ENCODE measurements at regions not wholly inside any gene's neighbourhood (a gene's known extent, or its start where the extent isn't known, plus 50 kb on each side); places are given as distances from the start of the nearest gene placed in this dataset.

GRCh38 chr15:53059273-53060043 lies 269.3 kb upstream of the ONECUT1 start:
- TF ChIP-seq EZH2phosphoT487 (IDR thresholded peaks at IDR 0.05; ENCODE audit: borderline replicate concordance, low read depth) = no peak
- TF ChIP-seq YY1 (IDR thresholded peaks at IDR 0.05; ENCODE audit: low read depth) = no peak
- TF ChIP-seq TAF1 (IDR thresholded peaks at IDR 0.05; ENCODE audit: borderline replicate concordance, low read depth, low read length) = no peak
- no peak for TF ChIP-seq EP300 (IDR thresholded peaks at IDR 0.05; ENCODE audit: borderline replicate concordance in 1 of 2, low read depth in 1 of 2, low read length in 1 of 2)
- TF ChIP-seq, protein P1, sequence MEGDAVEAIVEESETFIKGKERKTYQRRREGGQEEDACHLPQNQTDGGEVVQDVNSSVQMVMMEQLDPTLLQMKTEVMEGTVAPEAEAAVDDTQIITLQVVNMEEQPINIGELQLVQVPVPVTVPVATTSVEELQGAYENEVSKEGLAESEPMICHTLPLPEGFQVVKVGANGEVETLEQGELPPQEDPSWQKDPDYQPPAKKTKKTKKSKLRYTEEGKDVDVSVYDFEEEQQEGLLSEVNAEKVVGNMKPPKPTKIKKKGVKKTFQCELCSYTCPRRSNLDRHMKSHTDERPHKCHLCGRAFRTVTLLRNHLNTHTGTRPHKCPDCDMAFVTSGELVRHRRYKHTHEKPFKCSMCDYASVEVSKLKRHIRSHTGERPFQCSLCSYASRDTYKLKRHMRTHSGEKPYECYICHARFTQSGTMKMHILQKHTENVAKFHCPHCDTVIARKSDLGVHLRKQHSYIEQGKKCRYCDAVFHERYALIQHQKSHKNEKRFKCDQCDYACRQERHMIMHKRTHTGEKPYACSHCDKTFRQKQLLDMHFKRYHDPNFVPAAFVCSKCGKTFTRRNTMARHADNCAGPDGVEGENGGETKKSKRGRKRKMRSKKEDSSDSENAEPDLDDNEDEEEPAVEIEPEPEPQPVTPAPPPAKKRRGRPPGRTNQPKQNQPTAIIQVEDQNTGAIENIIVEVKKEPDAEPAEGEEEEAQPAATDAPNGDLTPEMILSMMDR (IDR thresholded peaks at IDR 0.05) = no peak
- no peak for TF ChIP-seq GABPA (IDR thresholded peaks at IDR 0.05; ENCODE audit: low read depth)
- TF ChIP-seq POLR2AphosphoS5 (IDR thresholded peaks at IDR 0.05; ENCODE audit: low read depth, low read length) = no peak
- no peak for TF ChIP-seq CHD2 (IDR thresholded peaks at IDR 0.05; ENCODE audit: low read length, partially characterized antibody)

All from SK-N-SH (cell line).